GM23248 (cell line): ENCODE measurements at regions not wholly inside any gene's neighbourhood (a gene's known extent, or its start where the extent isn't known, plus 50 kb on each side); places are given as distances from the start of the nearest gene placed in this dataset.

Source experiments
- DNase-seq: peaks from one replicate; pipeline ENCODE4 v3.0.0-alpha.2; 2015
- H2AFZ ChIP-seq: fragments of 200-600 bp; sonication (generic); 2 replicates; pipeline ENCODE4 v1.6.1; 2016; ENCODE audit warnings: antibody characterized with exemption
- H3F3A ChIP-seq: fragments of 200-600 bp; sonication (generic); 2 replicates; pipeline ENCODE4 v1.6.1; 2016; ENCODE audit warnings: mild to moderate bottlenecking, antibody characterized with exemption, mixed run types; ENCODE audit not compliant: insufficient read depth
- H3K27ac ChIP-seq: fragments of 200-600 bp; sonication (generic); 2 replicates; pipeline ENCODE4 v1.5.1; 2016; ENCODE audit warnings: mild to moderate bottlenecking
- H3K27me3 ChIP-seq: fragments of 200-600 bp; sonication (generic); replicated peaks from 2 replicates; pipeline ENCODE4 v1.6.1; 2016; ENCODE audit warnings: mild to moderate bottlenecking; ENCODE audit not compliant: insufficient read depth
- H3K36me3 ChIP-seq: fragments of 200-600 bp; sonication (generic); 2 replicates; pipeline ENCODE4 v1.6.1; 2016; ENCODE audit warnings: low read depth, mild to moderate bottlenecking
- H3K4me1 ChIP-seq: fragments of 200-600 bp; sonication (generic); 2 replicates; pipeline ENCODE4 v1.6.1; 2016; ENCODE audit warnings: mild to moderate bottlenecking; ENCODE audit not compliant: insufficient read depth
- H3K4me2 ChIP-seq: fragments of 200-600 bp; sonication (generic); one replicate; pipeline ENCODE4 v1.6.1; 2016; ENCODE audit warnings: mild to moderate bottlenecking; ENCODE audit not compliant: unreplicated experiment
- H3K4me3 ChIP-seq: fragments of 200-600 bp; sonication (generic); 2 replicates; pipeline ENCODE4 v1.5.1; 2016; ENCODE audit warnings: mild to moderate bottlenecking
- H3K79me2 ChIP-seq: fragments of 200-600 bp; sonication (generic); 2 replicates; pipeline ENCODE4 v1.6.1; 2016; ENCODE audit warnings: mild to moderate bottlenecking; ENCODE audit not compliant: insufficient read depth
- H3K9ac ChIP-seq: fragments of 200-600 bp; sonication (generic); 2 replicates; pipeline ENCODE4 v1.6.1; 2016; ENCODE audit warnings: mild to moderate bottlenecking
- H3K9me2 ChIP-seq: fragments of 200-600 bp; sonication (generic); 2 replicates; pipeline ENCODE4 v1.6.1; 2016; ENCODE audit warnings: mixed run types, mild to moderate bottlenecking, moderate library complexity; ENCODE audit not compliant: insufficient read depth
- H3K9me3 ChIP-seq: fragments of 200-600 bp; sonication (generic); one replicate; pipeline ENCODE4 v1.6.1; 2017; ENCODE audit warnings: low read depth
- H4K20me1 ChIP-seq: fragments of 200-600 bp; sonication (generic); 2 replicates; pipeline ENCODE4 v1.6.0; 2016; ENCODE audit not compliant: insufficient read depth
- EZH2 ChIP-seq: fragments of 200-600 bp; sonication (generic); IDR thresholded peaks from 2 replicates; pipeline ENCODE4 v1.6.1; 2018; ENCODE audit warnings: antibody characterized with exemption, mild to moderate bottlenecking; ENCODE audit not compliant: insufficient read depth, poor library complexity, severe bottlenecking
- EZH2phosphoT487 ChIP-seq: fragments of 200-600 bp; sonication (generic); IDR thresholded peaks from 2 replicates; pipeline ENCODE4 v1.6.1; 2018; ENCODE audit warnings: antibody characterized with exemption, moderate library complexity, mild to moderate bottlenecking, low read depth; ENCODE audit not compliant: insufficient read depth
- WGBS, 2 experiments: methylation state at CpG; one replicate each; pipeline ENCODE4 v1.1.6; 2015 to 2017; ENCODE audit warnings: low lambda C conversion rate in 2 of 2, low coverage in 1 of 2; ENCODE audit errors: missing lambda C conversion rate in 2 of 2; 5-methylcytosine and 5-hydroxymethylcytosine counted together
- in situ Hi-C: fragments of 300-500 bp; cut with MboI; formaldehyde crosslinking; loops from 2 replicates; pipeline ENCODE4 v1.15.0; 2020

- H2AFZ ChIP-seq, result no peak overlapping the region
These were observed 198.4 kb upstream of the PMEPA1 start for GRCh38 chr20:57908226-57908625.

GRCh38 chr20:57907131-57908000, 197.6 kb upstream of the PMEPA1 start:
- Histone ChIP-seq H3F3A (no peaks in the 10 kb centered on the region), H3K9me2 (no peaks in the 10 kb centered on the region), H3K4me1 (peaks cover 7% of the 10 kb centered on the region), H2AFZ (no peak overlapping the region), H3K4me2 (no peak overlapping the region), H3K79me2 (no peaks in the 10 kb centered on the region), H3K27ac (no peak overlapping the region), H3K4me3 (no peak overlapping the region), H3K9ac (no peak overlapping the region), H3K36me3 (no peaks in the 10 kb centered on the region), H3K27me3 (peaks cover 13% of the 10 kb centered on the region; the same call in 1 of the 2 replicates), H4K20me1 (no peaks in the 10 kb centered on the region), H3K9me3 (no peaks in the 10 kb centered on the region)
- TF ChIP-seq EZH2phosphoT487, result no peak
- no peak for TF ChIP-seq EZH2
- no peak for DNase-seq
- 84 to 85% methylated on average over 20 of the region's 20 CpGs for WGBS, 2 experiments
- in situ Hi-C loops, result no loop called here

More at GRCh38 chr20:57908226-57908625, 198.4 kb upstream of the PMEPA1 start:
- Histone ChIP-seq H3K9me2 (no peaks in the 10 kb centered on the region), H3K4me1 (no peaks in the 10 kb centered on the region), H3K27ac (no peak overlapping the region), H3F3A (no peaks in the 10 kb centered on the region), H3K36me3 (no peaks in the 10 kb centered on the region), H3K9me3 (no peaks in the 10 kb centered on the region), H3K4me3 (no peak overlapping the region), H3K9ac (no peak overlapping the region), H3K79me2 (no peaks in the 10 kb centered on the region), H3K4me2 (no peak overlapping the region), H4K20me1 (no peaks in the 10 kb centered on the region), H3K27me3 (peaks cover 13% of the 10 kb centered on the region; the same call in 1 of the 2 replicates)
- DNase-seq, result no peak
- TF ChIP-seq EZH2 (no peak), EZH2phosphoT487 (no peak)
- 88 to 91% methylated on average over 9 of the region's 9 CpGs for WGBS, 2 experiments
- in situ Hi-C loops, result no loop called here

GRCh38 chr20:57905448-57905847, 195.6 kb upstream of the PMEPA1 start:
- TF ChIP-seq EZH2phosphoT487 (no peak), EZH2 (no peak)
- Histone ChIP-seq H3K27me3 (peaks cover 13% of the 10 kb centered on the region; the same call in 1 of the 2 replicates), H2AFZ (no peak overlapping the region), H3K79me2 (no peaks in the 10 kb centered on the region), H3K9me2 (no peaks in the 10 kb centered on the region), H4K20me1 (no peaks in the 10 kb centered on the region), H3K4me1 (peaks cover 11% of the 10 kb centered on the region), H3F3A (no peaks in the 10 kb centered on the region), H3K4me2 (no peak overlapping the region), H3K4me3 (no peak overlapping the region), H3K36me3 (no peaks in the 10 kb centered on the region), H3K9ac (no peak overlapping the region), H3K27ac (no peak overlapping the region), H3K9me3 (no peaks in the 10 kb centered on the region)
- no peak for DNase-seq
- WGBS, 2 experiments, result 86 to 87% methylated on average over 5 of the region's 5 CpGs
- in situ Hi-C loops, result no loop called here

GRCh38 chr20:57904314-57905105, 194.7 kb upstream of the PMEPA1 start:
- Histone ChIP-seq H3K4me1 (peaks cover 11% of the 10 kb centered on the region), H3K27ac (no peak overlapping the region), H2AFZ (no peak overlapping the region), H3K9ac (no peak overlapping the region), H3K79me2 (no peaks in the 10 kb centered on the region), H3K4me2 (no peak overlapping the region), H4K20me1 (no peaks in the 10 kb centered on the region), H3F3A (no peaks in the 10 kb centered on the region), H3K9me2 (no peaks in the 10 kb centered on the region), H3K27me3 (peaks cover 15% of the 10 kb centered on the region; the same call in 1 of the 2 replicates), H3K9me3 (no peaks in the 10 kb centered on the region), H3K36me3 (no peaks in the 10 kb centered on the region), H3K4me3 (no peak overlapping the region)
- in situ Hi-C loops, result no loop called here
- 91 to 94% methylated on average over 10 of the region's 10 CpGs for WGBS, 2 experiments
- DNase-seq, result no peak
- TF ChIP-seq EZH2phosphoT487 (no peak), EZH2 (no peak)
